ENCODE measurements at regions not wholly inside any gene's neighbourhood (a gene's known extent, or its start where the extent isn't known, plus 50 kb on each side); places are given as distances from the start of the nearest gene placed in this dataset.

DNA sequence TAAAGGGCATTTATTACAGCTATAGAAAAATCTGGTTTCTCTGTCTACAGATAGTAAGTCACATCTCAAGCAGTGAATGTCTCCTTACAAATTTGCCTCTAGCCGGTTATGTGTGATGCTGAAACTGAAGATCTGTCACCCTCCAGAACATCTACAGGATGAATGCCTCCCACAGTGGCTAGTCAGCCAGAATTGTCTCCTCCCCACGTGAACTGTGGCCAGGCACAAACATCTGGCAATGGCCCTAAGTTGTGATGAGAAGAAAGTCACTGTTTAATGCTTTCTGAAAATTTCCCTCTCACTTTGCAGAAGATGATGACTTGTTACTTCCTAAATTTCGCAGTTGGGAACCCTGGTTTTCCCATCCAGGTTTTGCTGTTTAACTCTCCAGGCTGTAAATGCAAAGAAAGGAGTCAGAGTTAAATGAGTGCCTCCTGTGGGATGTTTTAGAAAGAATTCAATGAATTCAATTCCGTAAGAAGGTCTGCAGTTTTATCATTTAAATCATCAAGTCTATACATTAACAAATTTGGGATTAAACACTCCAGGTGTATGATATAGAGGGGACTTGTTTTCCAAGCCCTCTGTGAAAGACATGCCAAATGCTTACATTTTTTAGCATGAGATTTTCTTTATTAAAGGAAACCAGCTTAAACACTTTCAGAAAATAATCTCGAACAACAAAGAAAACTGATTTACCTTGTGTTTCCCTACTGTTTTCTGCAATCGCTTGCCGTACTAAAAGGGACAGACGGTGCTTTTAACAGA lies 55.4 kb upstream of the TLR3 start:
- CTCF ChIA-PET = no interaction called here
- no peak for TF ChIP-seq CTCF (conservative IDR thresholded peaks at IDR 0.05; ENCODE audit: low read depth)
- no peak for DNase-seq (ENCODE audit: low spot score)
- POLR2A ChIA-PET (ENCODE audit: low non-redundant PET) = no interaction called here
- H3K27ac ChIP-seq = no peak overlapping the region

DNA sequence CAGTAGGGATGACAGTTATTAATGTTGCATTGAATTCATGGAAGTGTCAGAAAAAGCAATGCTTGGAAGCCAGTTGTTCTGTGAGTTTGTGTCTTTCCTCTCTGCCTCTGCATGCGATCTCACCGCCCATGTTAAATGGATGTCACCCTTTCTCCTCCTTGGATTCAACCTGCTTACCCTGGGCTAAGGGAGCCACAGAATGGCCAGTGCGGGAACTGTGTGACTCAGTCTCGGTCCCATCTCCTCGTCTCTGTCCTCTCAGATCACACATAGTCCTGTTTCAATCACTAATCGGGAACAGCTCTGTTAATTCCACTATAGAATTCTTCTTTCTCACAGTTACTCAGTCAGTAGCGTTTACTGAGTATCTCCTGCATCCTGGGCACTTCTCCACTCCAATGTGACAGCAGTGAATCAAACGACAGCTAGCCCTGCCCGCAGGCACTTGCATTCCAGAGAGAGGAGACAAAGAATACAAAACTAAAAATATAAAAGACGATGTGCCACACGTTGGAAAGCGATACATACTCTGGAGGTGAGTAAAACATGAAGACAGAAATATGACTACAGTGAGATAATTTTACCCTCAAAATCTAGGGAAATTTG lies 53.6 kb upstream of the TLR3 start:
- no peak for TF ChIP-seq CTCF (conservative IDR thresholded peaks at IDR 0.05; ENCODE audit: low read depth)
- ChIA-PET POLR2A (ENCODE audit: low non-redundant PET) (no interaction called here), CTCF (no interaction called here)
- no peak overlapping the region for H3K27ac ChIP-seq
- DNase-seq (ENCODE audit: low spot score) = no peak

- H3K27ac ChIP-seq = no peak overlapping the region
- CTCF ChIA-PET = interaction anchor here (0.6 kb wide), 1 partner anchor 253 kb away, joined by 3 read pairs; no protein-coding TSS in a partner anchor
- no peak for DNase-seq (ENCODE audit: low spot score)
- no peak for TF ChIP-seq CTCF (conservative IDR thresholded peaks at IDR 0.05; ENCODE audit: low read depth)
- POLR2A ChIA-PET (ENCODE audit: low non-redundant PET) = no interaction called here
Observed at GRCh38 chr4:186016796-186017195, 52.2 kb upstream of the TLR3 start.

DNA sequence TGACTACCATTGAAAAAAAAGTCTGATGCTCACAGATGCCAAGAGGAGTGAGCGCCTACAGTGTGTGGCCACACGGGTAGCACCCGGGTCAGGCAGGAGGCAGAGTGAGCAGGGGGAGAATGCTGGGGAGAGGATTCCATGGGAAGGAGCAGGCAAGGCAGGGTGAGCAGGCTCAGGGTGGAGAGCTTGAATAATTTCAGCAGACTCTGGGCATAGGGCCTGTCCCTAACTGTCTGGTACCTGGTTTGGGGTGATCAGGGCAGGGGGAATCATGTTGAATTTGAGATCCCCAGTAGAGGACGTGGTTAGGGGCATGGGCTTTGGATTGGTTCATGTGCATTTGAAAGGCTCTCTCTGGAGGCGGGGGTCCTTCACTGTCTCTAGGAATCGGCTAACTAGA lies 51.2 kb upstream of the TLR3 start:
- no peak for DNase-seq (ENCODE audit: low spot score)
- H3K27ac ChIP-seq = no peak overlapping the region
- CTCF ChIA-PET = interaction anchor here (0.7 kb wide), 1 partner anchor 22 kb away, joined by 3 read pairs; no protein-coding TSS in a partner anchor
- no peak for TF ChIP-seq CTCF (conservative IDR thresholded peaks at IDR 0.05; ENCODE audit: low read depth)
- POLR2A ChIA-PET (ENCODE audit: low non-redundant PET) = no interaction called here

- POLR2A ChIA-PET (ENCODE audit: low non-redundant PET) = no interaction called here
- H3K27ac ChIP-seq = no peak overlapping the region
- TF ChIP-seq CTCF (conservative IDR thresholded peaks at IDR 0.05; ENCODE audit: low read depth) = no peak
- CTCF ChIA-PET = interaction anchor here (0.7 to 1.6 kb wide), 2 partner anchors 9 to 378 kb away, joined by 3 read pairs; no protein-coding TSS in a partner anchor
- no peak for DNase-seq (ENCODE audit: low spot score)
Observed at GRCh38 chr4:186018261-186018660, 50.7 kb upstream of the TLR3 start.

- TF ChIP-seq CTCF (conservative IDR thresholded peaks at IDR 0.05; ENCODE audit: low read depth) = no peak
- no peak overlapping the region for H3K27ac ChIP-seq
- DNase-seq (ENCODE audit: low spot score) = no peak
- ChIA-PET POLR2A (ENCODE audit: low non-redundant PET) (no interaction called here), CTCF (interaction anchor here (0.7 to 1.6 kb wide), 2 partner anchors 10 to 378 kb away, joined by 3 read pairs; no protein-coding TSS in a partner anchor)
Observed at GRCh38 chr4:186018784-186019183, 50.2 kb upstream of the TLR3 start.

Data from RWPE1 (cell line).